ENCODE measurements at regions not wholly inside any gene's neighbourhood (a gene's known extent, or its start where the extent isn't known, plus 50 kb on each side); places are given as distances from the start of the nearest gene placed in this dataset.

DNA sequence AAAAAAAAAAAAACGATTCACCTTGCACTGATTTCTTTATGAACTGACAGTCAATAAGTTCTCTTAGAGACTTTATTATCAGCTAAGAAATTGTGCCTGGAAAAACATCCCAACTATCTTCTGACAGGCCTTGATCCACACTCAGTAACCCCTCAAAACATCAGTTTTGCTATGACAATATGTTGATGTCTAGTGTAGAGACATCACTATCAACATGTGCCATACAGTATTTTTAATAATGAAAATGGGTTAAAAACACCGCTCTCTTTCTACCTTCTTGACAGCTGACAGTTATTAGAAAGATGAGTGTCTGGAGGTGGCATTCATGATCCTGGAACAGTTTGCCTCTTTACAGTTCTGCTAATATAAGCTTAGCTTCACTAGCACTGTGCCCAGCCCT is 175.8 kb upstream of the TMEM229A start (continued):
- TF ChIP-seq, protein P1, sequence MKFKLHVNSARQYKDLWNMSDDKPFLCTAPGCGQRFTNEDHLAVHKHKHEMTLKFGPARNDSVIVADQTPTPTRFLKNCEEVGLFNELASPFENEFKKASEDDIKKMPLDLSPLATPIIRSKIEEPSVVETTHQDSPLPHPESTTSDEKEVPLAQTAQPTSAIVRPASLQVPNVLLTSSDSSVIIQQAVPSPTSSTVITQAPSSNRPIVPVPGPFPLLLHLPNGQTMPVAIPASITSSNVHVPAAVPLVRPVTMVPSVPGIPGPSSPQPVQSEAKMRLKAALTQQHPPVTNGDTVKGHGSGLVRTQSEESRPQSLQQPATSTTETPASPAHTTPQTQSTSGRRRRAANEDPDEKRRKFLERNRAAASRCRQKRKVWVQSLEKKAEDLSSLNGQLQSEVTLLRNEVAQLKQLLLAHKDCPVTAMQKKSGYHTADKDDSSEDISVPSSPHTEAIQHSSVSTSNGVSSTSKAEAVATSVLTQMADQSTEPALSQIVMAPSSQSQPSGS (IDR thresholded peaks at IDR 0.05; ENCODE audit: low read length): no peak
- no peak for TF ChIP-seq KDM1A (IDR thresholded peaks at IDR 0.05; ENCODE audit: borderline replicate concordance, low read length)
